ENCODE measurements at regions not wholly inside any gene's neighbourhood (a gene's known extent, or its start where the extent isn't known, plus 50 kb on each side); places are given as distances from the start of the nearest gene placed in this dataset.

DNA sequence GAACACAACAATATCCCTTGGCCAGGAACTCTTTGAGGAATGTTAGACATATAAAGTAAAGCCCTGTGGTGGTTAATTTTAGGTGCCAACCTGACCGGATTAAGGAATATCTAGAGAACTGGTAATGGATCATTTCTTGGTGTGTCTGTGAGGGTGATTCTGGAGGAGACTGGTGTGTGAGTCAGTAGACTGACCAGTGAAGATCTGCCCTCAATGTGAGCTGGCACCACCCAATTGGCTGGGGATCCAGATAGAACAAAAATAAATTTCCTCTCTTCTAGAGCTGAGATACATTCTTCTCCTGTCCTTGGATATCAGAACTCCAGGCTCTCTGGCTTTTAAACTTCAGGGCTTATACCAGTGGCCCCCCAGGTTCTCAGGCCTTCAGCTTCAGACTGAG is 56.2 kb upstream of the TNPO1 start:
- no peak overlapping the region for H4K91ac ChIP-seq (ENCODE audit: low read length)
- peak; percentile 11 for DNase-seq
- no peaks in the 10 kb centered on the region for H3K9me3 ChIP-seq (ENCODE audit: control insufficient read depth, low read length)
- H2BK12ac ChIP-seq (ENCODE audit: low read length in 2 of 2), result no peak overlapping the region
- no peak overlapping the region for H3K4me3 ChIP-seq (ENCODE audit: insufficient read depth in 1 of 2, low read depth in 1 of 2, low read length in 2 of 2)
- H3K27ac ChIP-seq (ENCODE audit: low read length, poor library complexity, severe bottlenecking), result no peak overlapping the region
- no peak overlapping the region for H3K14ac ChIP-seq (ENCODE audit: low read length in 2 of 2)
- H3K27me3 ChIP-seq (ENCODE audit: control insufficient read depth in 1 of 2, insufficient read depth in 1 of 2, low read length in 2 of 2), result no peaks in the 10 kb centered on the region
- no peaks in the 10 kb centered on the region for H3K79me1 ChIP-seq (replicated peaks; ENCODE audit: low read length, poor library complexity, severe bottlenecking)
- H2AK5ac ChIP-seq (ENCODE audit: low read length, severe bottlenecking), result no peak overlapping the region
- H3K4me2 ChIP-seq (ENCODE audit: low read length, poor library complexity, severe bottlenecking), result no peak overlapping the region
- no peak overlapping the region for H2AFZ ChIP-seq (ENCODE audit: low read depth, low read length)
- no peak overlapping the region for H4K8ac ChIP-seq (ENCODE audit: low read length)
- H3K4ac ChIP-seq (ENCODE audit: low read depth in 1 of 2, low read length in 2 of 2), result no peak overlapping the region
- no peak overlapping the region for H2BK15ac ChIP-seq (ENCODE audit: low read depth, poor library complexity, severe bottlenecking)
- 88% methylated on average over 1 of the region's 1 CpG for WGBS
- no peak overlapping the region for H3K9ac ChIP-seq (ENCODE audit: low read length)
- H3K23ac ChIP-seq (ENCODE audit: low read length in 2 of 2), result no peak overlapping the region
- H2BK5ac ChIP-seq (ENCODE audit: low read depth, low read length, poor library complexity, severe bottlenecking), result no peak overlapping the region
- no peaks in the 10 kb centered on the region for H3K36me3 ChIP-seq (ENCODE audit: control insufficient read depth in 1 of 2, insufficient read depth in 2 of 2, low read depth in 1 of 2, low read length in 2 of 2)
- no peaks in the 10 kb centered on the region for H3K4me1 ChIP-seq (ENCODE audit: control insufficient read depth, insufficient read depth, low read depth, low read length)
- no peak overlapping the region for H3K18ac ChIP-seq (ENCODE audit: low read depth in 1 of 2, low read length in 2 of 2)
- H2BK120ac ChIP-seq (ENCODE audit: low read depth, low read length), result no peak overlapping the region

DNA sequence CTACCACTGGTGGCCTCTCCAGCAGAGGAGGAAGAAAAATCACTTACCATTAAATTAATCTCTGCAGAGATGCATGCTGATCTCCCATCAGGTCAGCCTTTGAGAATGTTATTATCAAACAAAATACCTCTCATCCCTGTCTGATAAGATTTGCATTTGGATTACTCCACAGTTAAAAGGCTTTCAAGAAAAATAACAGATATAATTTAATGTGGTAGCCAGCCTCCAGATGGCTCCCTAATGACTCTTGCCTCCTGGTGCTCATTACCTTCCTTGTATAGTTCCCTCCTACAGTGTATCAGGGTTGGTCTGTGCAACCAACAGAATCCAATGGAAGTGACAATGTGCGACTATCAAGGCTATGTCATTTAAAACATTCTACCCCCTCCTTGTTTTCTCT is 63.6 kb upstream of the TNPO1 start:
- H3K9ac ChIP-seq (ENCODE audit: low read length), result no peak overlapping the region

DNA sequence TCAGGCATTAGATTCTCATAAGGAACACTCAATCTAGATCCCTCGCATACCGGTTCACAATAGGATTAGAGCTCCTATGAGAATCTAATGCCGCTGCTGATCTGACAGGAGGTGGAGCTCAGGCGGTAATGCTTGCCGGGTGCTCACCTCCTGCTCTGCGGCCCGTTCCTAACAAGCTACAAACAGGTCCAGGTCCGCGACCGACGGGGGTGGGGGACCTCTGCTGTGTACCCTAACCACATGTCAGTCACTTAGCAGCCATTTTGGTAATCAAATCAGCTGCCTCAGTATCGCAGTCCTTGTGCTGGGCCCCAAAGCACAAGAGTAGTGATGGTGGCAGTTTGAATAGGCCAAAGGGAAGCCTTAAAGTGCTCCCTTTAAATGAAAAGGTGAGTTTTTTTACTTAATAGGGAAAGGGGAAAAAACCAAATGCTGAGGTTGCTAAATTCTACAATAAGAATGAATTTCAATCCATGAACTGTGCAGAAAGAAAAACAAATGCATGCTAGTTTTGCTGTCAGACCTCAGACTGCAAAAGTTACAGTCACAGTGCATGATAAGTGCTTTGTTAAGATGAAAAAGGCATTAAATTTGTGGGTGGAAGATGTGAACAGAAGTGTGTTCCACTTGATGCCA is 67.0 kb upstream of the TNPO1 start:
- DNase-seq, result no peak
- no peak overlapping the region for H3K4ac ChIP-seq (ENCODE audit: low read depth in 1 of 2, low read length in 2 of 2)
- no peak overlapping the region for H3K4me3 ChIP-seq (ENCODE audit: insufficient read depth in 1 of 2, low read depth in 1 of 2, low read length in 2 of 2)
- H3K14ac ChIP-seq (ENCODE audit: low read length in 2 of 2), result no peak overlapping the region
- no peaks in the 10 kb centered on the region for H3K4me1 ChIP-seq (ENCODE audit: control insufficient read depth, insufficient read depth, low read depth, low read length)
- H3K27me3 ChIP-seq (ENCODE audit: control insufficient read depth in 1 of 2, insufficient read depth in 1 of 2, low read length in 2 of 2), result no peaks in the 10 kb centered on the region
- H4K8ac ChIP-seq (ENCODE audit: low read length), result no peak overlapping the region
- H3K9me3 ChIP-seq (ENCODE audit: control insufficient read depth, low read length), result no peaks in the 10 kb centered on the region
- no peaks in the 10 kb centered on the region for H3K36me3 ChIP-seq (ENCODE audit: control insufficient read depth in 1 of 2, insufficient read depth in 2 of 2, low read depth in 1 of 2, low read length in 2 of 2)
- no peak overlapping the region for H2BK12ac ChIP-seq (ENCODE audit: low read length in 2 of 2)
- no peak overlapping the region for H3K23ac ChIP-seq (ENCODE audit: low read length in 2 of 2)
- no peak overlapping the region for H2BK120ac ChIP-seq (ENCODE audit: low read depth, low read length)
- no peak overlapping the region for H3K4me2 ChIP-seq (ENCODE audit: low read length, poor library complexity, severe bottlenecking)
- no peak overlapping the region for H2BK5ac ChIP-seq (ENCODE audit: low read depth, low read length, poor library complexity, severe bottlenecking)
- H3K79me1 ChIP-seq (replicated peaks; ENCODE audit: low read length, poor library complexity, severe bottlenecking), result no peaks in the 10 kb centered on the region
- no peak overlapping the region for H3K18ac ChIP-seq (ENCODE audit: low read depth in 1 of 2, low read length in 2 of 2)
- H2AK5ac ChIP-seq (ENCODE audit: low read length, severe bottlenecking), result no peak overlapping the region
- no peak overlapping the region for H3K27ac ChIP-seq (ENCODE audit: low read length, poor library complexity, severe bottlenecking)
- no peak overlapping the region for H4K91ac ChIP-seq (ENCODE audit: low read length)
- H2AFZ ChIP-seq (ENCODE audit: low read depth, low read length), result no peak overlapping the region
- no peak overlapping the region for H2BK15ac ChIP-seq (ENCODE audit: low read depth, poor library complexity, severe bottlenecking)
- 73% methylated on average over 12 of the region's 12 CpGs for WGBS
- no peak overlapping the region for H3K9ac ChIP-seq (ENCODE audit: low read length)

More for the DNA sequence above, 63.6 kb upstream of the TNPO1 start:
- Histone ChIP-seq H3K27me3 (ENCODE audit: control insufficient read depth in 1 of 2, insufficient read depth in 1 of 2, low read length in 2 of 2) (no peaks in the 10 kb centered on the region), H3K27ac (ENCODE audit: low read length, poor library complexity, severe bottlenecking) (no peak overlapping the region), H4K8ac (ENCODE audit: low read length) (no peak overlapping the region), H2BK120ac (ENCODE audit: low read depth, low read length) (no peak overlapping the region), H2BK15ac (ENCODE audit: low read depth, poor library complexity, severe bottlenecking) (no peak overlapping the region), H3K18ac (ENCODE audit: low read depth in 1 of 2, low read length in 2 of 2) (no peak overlapping the region), H3K14ac (ENCODE audit: low read length in 2 of 2) (no peak overlapping the region), H2BK12ac (ENCODE audit: low read length in 2 of 2) (no peak overlapping the region), H2AK5ac (ENCODE audit: low read length, severe bottlenecking) (no peak overlapping the region), H3K4ac (ENCODE audit: low read depth in 1 of 2, low read length in 2 of 2) (no peak overlapping the region), H3K4me2 (ENCODE audit: low read length, poor library complexity, severe bottlenecking) (no peak overlapping the region), H4K91ac (ENCODE audit: low read length) (no peak overlapping the region), H3K4me1 (ENCODE audit: control insufficient read depth, insufficient read depth, low read depth, low read length) (no peaks in the 10 kb centered on the region), H3K4me3 (ENCODE audit: insufficient read depth in 1 of 2, low read depth in 1 of 2, low read length in 2 of 2) (no peak overlapping the region), H3K23ac (ENCODE audit: low read length in 2 of 2) (no peak overlapping the region), H3K9me3 (ENCODE audit: control insufficient read depth, low read length) (no peaks in the 10 kb centered on the region), H3K36me3 (ENCODE audit: control insufficient read depth in 1 of 2, insufficient read depth in 2 of 2, low read depth in 1 of 2, low read length in 2 of 2) (no peaks in the 10 kb centered on the region), H2AFZ (ENCODE audit: low read depth, low read length) (no peak overlapping the region), H2BK5ac (ENCODE audit: low read depth, low read length, poor library complexity, severe bottlenecking) (no peak overlapping the region), H3K79me1 (replicated peaks; ENCODE audit: low read length, poor library complexity, severe bottlenecking) (no peaks in the 10 kb centered on the region)
- WGBS, result 100% methylated on average over 1 of the region's 1 CpG
- DNase-seq, result no peak

DNA sequence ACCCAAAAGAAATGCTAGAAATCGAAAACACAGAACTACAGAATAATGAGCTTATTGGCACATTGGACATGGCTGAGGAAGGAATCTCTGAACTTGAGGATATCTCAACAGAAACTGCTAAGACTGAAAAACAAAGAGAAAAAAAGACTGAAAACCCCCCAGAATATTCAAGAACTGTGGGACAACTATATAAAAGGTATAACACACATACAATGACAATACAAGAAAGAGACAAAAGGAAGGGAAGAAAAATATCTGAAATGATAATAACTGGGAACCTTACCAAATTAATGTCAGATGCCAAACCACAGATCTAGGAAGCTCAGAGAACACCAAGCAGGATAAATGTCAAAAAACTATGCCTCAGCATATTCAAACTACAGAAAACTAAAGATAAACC is 68.6 kb upstream of the TNPO1 start:
- Histone ChIP-seq H4K91ac (ENCODE audit: low read length) (no peak overlapping the region), H3K79me1 (replicated peaks; ENCODE audit: low read length, poor library complexity, severe bottlenecking) (no peaks in the 10 kb centered on the region)

More for the DNA sequence above, 68.6 kb upstream of the TNPO1 start:
- Histone ChIP-seq H3K4ac (ENCODE audit: low read depth in 1 of 2, low read length in 2 of 2) (no peak overlapping the region), H2AK5ac (ENCODE audit: low read length, severe bottlenecking) (no peak overlapping the region), H3K27me3 (ENCODE audit: control insufficient read depth in 1 of 2, insufficient read depth in 1 of 2, low read length in 2 of 2) (no peaks in the 10 kb centered on the region), H3K23ac (ENCODE audit: low read length in 2 of 2) (no peak overlapping the region), H2BK12ac (ENCODE audit: low read length in 2 of 2) (no peak overlapping the region), H2AFZ (ENCODE audit: low read depth, low read length) (no peak overlapping the region), H3K9ac (ENCODE audit: low read length) (no peak overlapping the region), H3K4me1 (ENCODE audit: control insufficient read depth, insufficient read depth, low read depth, low read length) (no peaks in the 10 kb centered on the region), H2BK120ac (ENCODE audit: low read depth, low read length) (no peak overlapping the region), H3K4me3 (ENCODE audit: insufficient read depth in 1 of 2, low read depth in 1 of 2, low read length in 2 of 2) (no peak overlapping the region), H3K9me3 (ENCODE audit: control insufficient read depth, low read length) (no peaks in the 10 kb centered on the region), H2BK5ac (ENCODE audit: low read depth, low read length, poor library complexity, severe bottlenecking) (no peak overlapping the region), H3K36me3 (ENCODE audit: control insufficient read depth in 1 of 2, insufficient read depth in 2 of 2, low read depth in 1 of 2, low read length in 2 of 2) (no peaks in the 10 kb centered on the region), H3K18ac (ENCODE audit: low read depth in 1 of 2, low read length in 2 of 2) (no peak overlapping the region), H4K8ac (ENCODE audit: low read length) (no peak overlapping the region), H3K14ac (ENCODE audit: low read length in 2 of 2) (no peak overlapping the region), H3K4me2 (ENCODE audit: low read length, poor library complexity, severe bottlenecking) (no peak overlapping the region), H3K27ac (ENCODE audit: low read length, poor library complexity, severe bottlenecking) (no peak overlapping the region), H2BK15ac (ENCODE audit: low read depth, poor library complexity, severe bottlenecking) (no peak overlapping the region)
- no peak for DNase-seq
- no CpG with 5 or more reads among the region's 1 CpG for WGBS

Data from mesenchymal stem cell (in vitro differentiated cells and primary cell).